K562 (cell line): ENCODE measurements at regions not wholly inside any gene's neighbourhood (a gene's known extent, or its start where the extent isn't known, plus 50 kb on each side); places are given as distances from the start of the nearest gene placed in this dataset.

Source experiments
- ATAC-seq: fragments of 200-7000 bp; cut with Tn5 transposase; 3 replicates; pipeline ENCODE4 v1.9.1; 2020; ENCODE audit warnings: moderate library complexity
- BruUV-seq: library from RNA; stranded (reverse); fragments of 400-500 nt; replicated peaks from 2 replicates; lab custom pipeline; 2021; lab: Mats Ljungman, UMichigan
- CTCF ChIA-PET: fragments of 300-600 bp; formaldehyde crosslinking; extraction: SDS; loops from one replicate; lab custom pipeline; 2021; ENCODE audit warnings: low intra/inter-chr PET ratio; lab: Yijun Ruan, JAX
- POLR2A ChIA-PET: fragments of 300-600, 350-650 bp; sonication (Branson Sonifier 250); formaldehyde crosslinking; extraction: SDS; loops from one replicate; lab custom pipeline; 2021; ENCODE audit warnings: antibody characterized with exemption, inconsistent platforms; lab: Yijun Ruan, JAX
- DNase-seq, 4 experiments: peaks; one replicate each; pipeline versions ENCODE4 v3.0.0 to v3.0.0-alpha.2; 2011 to 2018; ENCODE audit warnings: low spot score in 3 of 4, mixed read lengths in 3 of 4; ENCODE audit errors: extremely low read depth in 1 of 4
- FAIRE-seq: peaks from 2 replicates; lab custom pipeline; 2011; peaks lifted over from hg19 to GRCh38; lab: Jason Lieb, UNC
- H2AFZ ChIP-seq: 2 replicates; pipeline ENCODE4 v1.6.0; 2011; ENCODE audit warnings: low read depth, low read length, control low read depth, inconsistent platforms
- H3K27ac ChIP-seq: fragments of 200-600 bp; 3 replicates; pipeline ENCODE4 v1.8.0; 2011; ENCODE audit warnings: low read depth, mild to moderate bottlenecking, control low read depth, inconsistent platforms, low read length, moderate library complexity, mixed read lengths; ENCODE audit errors: extremely low read depth
- H3K27me3 ChIP-seq, 2 experiments: fragments of 300-600 bp in 1 of 2; 2 replicates in 1 of 2; 3 replicates in 1 of 2; pipeline versions ENCODE4 v1.6.0 to v1.8.0; 2011; ENCODE audit warnings: inconsistent platforms in 2 of 2, low read length in 2 of 2, mild to moderate bottlenecking in 1 of 2, mixed read lengths in 1 of 2, moderate library complexity in 1 of 2; ENCODE audit not compliant: control insufficient read depth in 2 of 2, insufficient read depth in 2 of 2
- H3K36me3 ChIP-seq: fragments of 300-600 bp; 3 replicates; pipeline ENCODE4 v1.8.0; 2011; ENCODE audit warnings: mild to moderate bottlenecking, low read length, inconsistent platforms; ENCODE audit not compliant: control insufficient read depth, insufficient read depth
- H3K4me1 ChIP-seq, 2 experiments: fragments of 200-600 bp in 1 of 2; replicated peaks in 1 of 2; 2 replicates in 1 of 2; 3 replicates in 1 of 2; pipeline versions ENCODE4 v1.5.1 to v1.8.0; 2011; ENCODE audit warnings: inconsistent platforms in 2 of 2, low read length in 2 of 2, mild to moderate bottlenecking in 1 of 2, mixed read lengths in 1 of 2, moderate library complexity in 1 of 2; ENCODE audit not compliant: control insufficient read depth in 2 of 2, insufficient read depth in 2 of 2
- H3K4me2 ChIP-seq: 2 replicates; pipeline ENCODE4 v1.6.1; 2011; ENCODE audit warnings: low read length, control low read depth, inconsistent platforms, mixed read lengths; ENCODE audit not compliant: insufficient read depth
- H3K4me3 ChIP-seq: fragments of 200-600 bp; sonication (generic), shearing (Covaris generic); 2 replicates; pipeline ENCODE4 v1.5.1; 2016; ENCODE audit warnings: control low read depth, inconsistent platforms
- H3K79me2 ChIP-seq: fragments of 200-600 bp; 3 replicates; pipeline ENCODE4 v1.8.0; 2011; ENCODE audit warnings: low read length, inconsistent platforms; ENCODE audit not compliant: control insufficient read depth, insufficient read depth
- H3K9ac ChIP-seq, 2 experiments: 2 replicates each; pipeline versions ENCODE4 v1.6.0 to v1.6.1; 2011; ENCODE audit warnings: low read depth in 2 of 2, low read length in 2 of 2, control low read depth in 1 of 2, inconsistent platforms in 1 of 2, mild to moderate bottlenecking in 1 of 2, mixed read lengths in 1 of 2; ENCODE audit not compliant: insufficient read depth in 1 of 2
- H3K9me1 ChIP-seq: one replicate; pipeline ENCODE4 v1.6.0; 2011; ENCODE audit warnings: inconsistent platforms, mild to moderate bottlenecking, low read length, moderate library complexity; ENCODE audit not compliant: control insufficient read depth, insufficient read depth
- H3K9me3 ChIP-seq: replicated peaks from 2 replicates; pipeline ENCODE4 v1.5.1; 2011; ENCODE audit warnings: low read depth, low read length, inconsistent platforms; ENCODE audit not compliant: control insufficient read depth, insufficient read depth
- H4K20me1 ChIP-seq: replicated peaks from 2 replicates; pipeline ENCODE4 v1.6.1; 2011; ENCODE audit warnings: low read length, inconsistent platforms, mixed read lengths; ENCODE audit not compliant: control insufficient read depth, insufficient read depth
- BCL6 ChIP-seq: fragments of 250-450 bp; sonication (Bioruptor Pico); IDR thresholded peaks from 2 replicates; pipeline ENCODE4 v1.4.0; 2020
- BRF1 ChIP-seq: IDR thresholded peaks from 3 replicates; pipeline ENCODE4 v1.6.1; 2011; ENCODE audit warnings: borderline replicate concordance, mild to moderate bottlenecking; ENCODE audit not compliant: insufficient read length; ENCODE audit errors: extremely low read depth
- C11orf30 ChIP-seq: fragments of 450-650 bp; IDR thresholded peaks from 2 replicates; pipeline ENCODE4 v1.6.1; 2016; ENCODE audit warnings: low read depth, mild to moderate bottlenecking
- CCAR2 ChIP-seq: fragments of 200-400 bp; formaldehyde crosslinking; IDR thresholded peaks from 2 replicates; pipeline ENCODE4 v1.6.1; 2017; ENCODE audit warnings: mild to moderate bottlenecking, low read depth, low read length
- CSDE1 ChIP-seq, 2 experiments: fragments of 450-650 bp; IDR thresholded peaks; 2 replicates each; pipeline ENCODE4 v1.6.1; 2016; ENCODE audit warnings: mild to moderate bottlenecking in 1 of 2
- FOS ChIP-seq: IDR thresholded peaks from 3 replicates; pipeline ENCODE4 v1.6.1; 2011; ENCODE audit not compliant: insufficient read length; ENCODE audit errors: extremely low read depth
- HLTF ChIP-seq: fragments of 450-650 bp; IDR thresholded peaks from 2 replicates; pipeline ENCODE4 v1.6.1; 2016
- MCM3 ChIP-seq: fragments of 450-650 bp; IDR thresholded peaks from 2 replicates; pipeline ENCODE4 v1.6.1; 2016
- NFRKB ChIP-seq: fragments of 450-650 bp; IDR thresholded peaks from 2 replicates; pipeline ENCODE4 v1.6.1; 2016; ENCODE audit warnings: low read depth
- RBM34 ChIP-seq: fragments of 200-400 bp; formaldehyde crosslinking; IDR thresholded peaks from 2 replicates; pipeline ENCODE4 v1.6.1; 2018; ENCODE audit warnings: low read length, borderline replicate concordance; ENCODE audit not compliant: insufficient read depth
- SLC30A9 ChIP-seq: fragments of 250-450 bp; sonication (Bioruptor Pico); IDR thresholded peaks from 2 replicates; pipeline ENCODE4 v1.8.0; 2022; ENCODE audit warnings: mild to moderate bottlenecking, moderate library complexity
- USF2 ChIP-seq: sonication (generic); formaldehyde crosslinking; IDR thresholded peaks from 2 replicates; pipeline ENCODE4 v1.5.0; 2020; ENCODE audit warnings: missing genetic modification reagents
- WGBS: fragments of 100-300 bp; shearing (Covaris generic); methylation state at CpG from one replicate; pipeline ENCODE4 v1.1.6; 2016; ENCODE audit warnings: low coverage, mixed read lengths; ENCODE audit not compliant: insufficient coverage; ENCODE audit errors: missing lambda C conversion rate; 5-methylcytosine and 5-hydroxymethylcytosine counted together
- in situ Hi-C: fragments of 300-500 bp; cut with MboI; formaldehyde crosslinking; loops from 4 replicates; pipeline ENCODE4 v1.15.0; 2018; ENCODE audit warnings: inconsistent platforms, mixed read lengths
- intact Hi-C: fragments of 100-400 bp; cut with micrococcal nuclease; formaldehyde crosslinking; loops from 2 replicates; pipeline ENCODE4 v1.14.2; 2022

- no peak for ATAC-seq
- CTCF ChIA-PET = no interaction called here
These were observed 107.8 kb upstream of the ESR1 start for GRCh38 chr6:151699719-151700118.

GRCh38 chr6:151701911-151702562 is 105.4 kb upstream of the ESR1 start:
- CTCF ChIA-PET = no interaction called here
- Histone ChIP-seq H3K4me2 (no peak overlapping the region), H3K36me3 (no peaks in the 10 kb centered on the region), H3K27ac (no peak overlapping the region), H3K9ac (no peak overlapping the region), H3K4me3 (no peak overlapping the region), H3K9me1 (no peaks in the 10 kb centered on the region), H4K20me1 (no peaks in the 10 kb centered on the region), H3K27me3 (no peaks in the 10 kb centered on the region), H2AFZ (no peak overlapping the region), H3K9me3 (no peaks in the 10 kb centered on the region), H3K79me2 (no peaks in the 10 kb centered on the region), H3K4me1 (no peaks in the 10 kb centered on the region)
- POLR2A ChIA-PET = interaction anchor here (1.0 kb wide), 1 partner anchor 38 kb away, joined by 3 read pairs; no protein-coding TSS in a partner anchor
- in situ Hi-C loops (no loop called here), intact Hi-C loops (no loop called here)
- DNase-seq (no peak), ATAC-seq (no peak), FAIRE-seq (no peak)
- no TSS peak for BruUV-seq
- WGBS = 0% methylated on average over 5 of the region's 5 CpGs
- TF ChIP-seq USF2 (CRISPR knock-in tag) = no peak

More at GRCh38 chr6:151699719-151700118, 107.8 kb upstream of the ESR1 start:
- Histone ChIP-seq H3K4me2 (no peak overlapping the region), H3K4me3 (no peak overlapping the region), H2AFZ (no peak overlapping the region), H4K20me1 (no peaks in the 10 kb centered on the region), H3K9me3 (no peaks in the 10 kb centered on the region), H3K27ac (no peak overlapping the region), H3K9ac (no peak overlapping the region), H3K9me1 (no peaks in the 10 kb centered on the region), H3K27me3 (no peaks in the 10 kb centered on the region), H3K4me1 (no peaks in the 10 kb centered on the region), H3K36me3 (no peaks in the 10 kb centered on the region), H3K79me2 (no peaks in the 10 kb centered on the region)
- POLR2A ChIA-PET = no interaction called here
- intact Hi-C loops (no loop called here), in situ Hi-C loops (no loop called here)
- no TSS peak for BruUV-seq
- 1% methylated on average over 4 of the region's 4 CpGs for WGBS
- no peak for TF ChIP-seq C11orf30
- TF ChIP-seq FOS = no peak
- TF ChIP-seq HLTF = no peak
- TF ChIP-seq SLC30A9 = no peak
- no peak for TF ChIP-seq NFRKB
- no peak for TF ChIP-seq RBM34
- no peak for TF ChIP-seq BCL6 (CRISPR knock-in tag)
- no peak for TF ChIP-seq BRF1
- no peak for TF ChIP-seq CCAR2
- no peak for TF ChIP-seq MCM3
- TF ChIP-seq CSDE1 (IDR thresholded peaks at IDR 0.05) = no peak
- no peak for FAIRE-seq
- no peak for DNase-seq
